ENCODE measurements at regions not wholly inside any gene's neighbourhood (a gene's known extent, or its start where the extent isn't known, plus 50 kb on each side); places are given as distances from the start of the nearest gene placed in this dataset.

GRCh38 chr10:62560201-62560819 lies 186.1 kb downstream of the ZNF365 start:
- H3K4me3 ChIP-seq (ENCODE audit: low read depth, low read length): no peak overlapping the region
- TF ChIP-seq CTCF (IDR thresholded peaks at IDR 0.05; ENCODE audit: low read depth, low read length): no peak

DNA sequence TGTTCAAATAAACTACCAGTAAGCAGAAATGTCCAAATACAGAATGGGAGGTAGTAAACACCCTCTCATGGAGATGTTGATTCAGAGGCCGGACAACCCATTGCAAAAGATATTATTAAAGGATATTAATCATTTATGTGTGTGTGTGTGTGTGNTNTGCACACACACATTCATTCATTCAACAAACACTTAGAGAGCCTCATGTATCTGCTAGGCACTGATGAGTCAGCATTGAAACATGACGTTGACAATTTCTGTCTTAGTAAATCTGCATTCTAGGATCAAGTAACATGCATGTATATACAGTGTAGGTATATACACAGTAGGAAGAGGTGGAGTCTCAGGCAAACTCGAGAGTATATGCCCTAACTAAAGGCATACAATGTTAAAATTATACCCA lies 187.0 kb downstream of the ZNF365 start:
- H3K4me3 ChIP-seq (ENCODE audit: low read depth, low read length): no peak overlapping the region
- TF ChIP-seq CTCF (IDR thresholded peaks at IDR 0.05; ENCODE audit: low read depth, low read length): no peak

DNA sequence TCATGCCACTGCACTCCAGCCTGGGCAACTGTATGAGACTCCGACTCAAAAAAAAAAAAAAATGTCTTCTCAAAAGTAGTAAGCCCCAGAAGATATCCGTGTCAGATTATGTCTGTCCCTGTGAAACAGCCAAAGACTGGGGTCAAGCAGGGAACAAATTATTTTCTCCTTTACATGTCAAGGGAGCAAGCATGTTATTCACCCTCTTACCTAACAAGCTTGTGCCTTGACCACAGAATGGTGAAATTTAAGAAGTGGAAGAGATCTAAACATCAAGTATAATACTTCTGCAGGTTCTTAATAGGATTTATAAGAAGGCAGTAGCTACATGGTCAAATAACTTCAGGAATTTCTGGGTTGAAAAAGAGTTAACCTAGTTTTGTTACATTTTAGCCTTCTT lies 187.9 kb downstream of the ZNF365 start:
- H3K4me3 ChIP-seq (ENCODE audit: low read depth, low read length): no peak overlapping the region
- no peak for TF ChIP-seq CTCF (IDR thresholded peaks at IDR 0.05; ENCODE audit: low read depth, low read length)

DNA sequence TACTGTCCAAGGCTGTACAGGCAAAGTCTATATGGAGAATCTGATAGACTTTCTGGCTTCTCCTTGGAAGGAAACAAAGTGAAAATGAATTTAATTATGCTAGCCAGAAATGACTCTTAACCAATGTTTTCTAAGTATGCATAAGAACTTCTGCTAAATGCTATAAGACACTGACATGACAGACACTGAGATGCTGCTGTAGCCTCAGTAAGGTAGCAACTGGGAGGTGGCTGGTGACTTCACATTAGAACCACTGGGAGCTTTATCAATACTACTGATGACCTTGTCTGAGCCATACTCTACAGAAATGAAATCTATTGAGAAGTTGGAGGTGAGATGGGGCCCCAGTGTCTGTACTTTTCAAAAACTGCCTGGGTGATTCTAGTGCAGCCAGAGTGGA lies 188.6 kb downstream of the ZNF365 start:
- TF ChIP-seq CTCF (IDR thresholded peaks at IDR 0.05; ENCODE audit: low read depth, low read length): no peak
- H3K4me3 ChIP-seq (ENCODE audit: low read depth, low read length): no peak overlapping the region

- no peak for TF ChIP-seq CTCF (IDR thresholded peaks at IDR 0.05; ENCODE audit: low read depth, low read length)
- no peak overlapping the region for H3K4me3 ChIP-seq (ENCODE audit: low read depth, low read length)
Observed at GRCh38 chr10:62573929-62574328, 199.8 kb downstream of the ZNF365 start.

DNA sequence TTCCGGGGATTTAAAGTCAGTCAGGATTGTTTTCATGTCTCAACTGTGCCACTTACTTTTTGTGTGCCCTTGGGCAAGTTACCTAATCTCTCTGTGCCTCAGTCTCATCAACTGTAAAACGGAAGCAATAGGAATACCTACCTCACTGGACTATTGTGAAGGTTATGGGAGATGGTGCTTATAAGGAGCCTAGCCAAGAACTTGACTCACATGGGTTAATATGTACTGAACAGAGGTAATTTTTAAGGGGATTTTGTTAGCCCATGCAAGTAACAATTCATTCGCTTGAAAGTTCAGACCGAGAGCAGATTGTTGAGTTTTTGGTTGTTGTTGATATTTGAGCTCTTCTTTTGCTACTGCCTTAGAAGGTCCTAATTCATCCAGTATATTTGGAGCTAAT lies 202.9 kb downstream of the ZNF365 start:
- no peak for TF ChIP-seq CTCF (IDR thresholded peaks at IDR 0.05; ENCODE audit: low read depth, low read length)
- H3K4me3 ChIP-seq (ENCODE audit: low read depth, low read length): no peak overlapping the region

DNA sequence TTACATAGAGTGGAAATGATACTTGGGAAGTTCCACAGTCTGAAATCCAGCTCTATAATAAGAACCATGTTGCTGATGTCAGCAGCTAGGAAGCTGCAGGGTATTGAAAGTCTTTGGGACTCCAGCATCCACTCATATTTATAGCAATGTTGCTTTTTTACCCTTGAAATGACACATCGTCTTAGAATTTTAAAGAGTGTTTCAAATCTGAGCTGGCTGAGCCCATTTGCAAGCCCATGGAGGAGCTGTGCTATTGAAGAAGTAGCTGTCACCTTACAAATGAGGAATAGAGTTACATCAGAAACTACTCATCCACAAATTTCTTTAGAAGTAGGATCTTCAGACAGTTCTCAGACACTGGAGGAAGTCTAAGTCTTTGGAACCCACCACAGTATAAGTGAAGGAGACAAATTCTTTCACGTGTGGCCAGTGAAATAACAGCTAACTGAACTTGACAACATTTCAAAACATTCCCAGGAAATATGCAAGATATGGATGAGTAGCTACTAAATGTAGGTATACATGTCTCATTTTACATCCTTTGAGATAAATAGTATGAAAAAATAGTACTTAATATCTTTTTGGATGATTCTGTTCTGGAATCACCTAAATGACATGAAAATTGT lies 203.6 kb downstream of the ZNF365 start:
- TF ChIP-seq CTCF (IDR thresholded peaks at IDR 0.05; ENCODE audit: low read depth, low read length): no peak

More for the DNA sequence above, 203.6 kb downstream of the ZNF365 start:
- no peak overlapping the region for H3K4me3 ChIP-seq (ENCODE audit: low read depth, low read length)

Measured in WI38 (cell line).